K562 (cell line): ENCODE measurements at regions not wholly inside any gene's neighbourhood (a gene's known extent, or its start where the extent isn't known, plus 50 kb on each side); places are given as distances from the start of the nearest gene placed in this dataset.

ENCODE experiments used
- ATAC-seq: fragments of 200-7000 bp; cut with Tn5 transposase; 3 replicates; pipeline ENCODE4 v1.9.1; 2020; ENCODE audit warnings: moderate library complexity
- BruUV-seq: library from RNA; stranded (reverse); fragments of 400-500 nt; replicated peaks from 2 replicates; lab custom pipeline; 2021; lab: Mats Ljungman, UMichigan
- CTCF ChIA-PET: fragments of 300-600 bp; formaldehyde crosslinking; extraction: SDS; loops from one replicate; lab custom pipeline; 2021; ENCODE audit warnings: low intra/inter-chr PET ratio; lab: Yijun Ruan, JAX
- POLR2A ChIA-PET: fragments of 300-600, 350-650 bp; sonication (Branson Sonifier 250); formaldehyde crosslinking; extraction: SDS; loops from one replicate; lab custom pipeline; 2021; ENCODE audit warnings: antibody characterized with exemption, inconsistent platforms; lab: Yijun Ruan, JAX
- DNase-seq, 4 experiments: peaks; one replicate each; pipeline versions ENCODE4 v3.0.0 to v3.0.0-alpha.2; 2011 to 2018; ENCODE audit warnings: low spot score in 3 of 4, mixed read lengths in 3 of 4; ENCODE audit errors: extremely low read depth in 1 of 4
- FAIRE-seq: peaks from 2 replicates; lab custom pipeline; 2011; peaks lifted over from hg19 to GRCh38; lab: Jason Lieb, UNC
- H2AFZ ChIP-seq: 2 replicates; pipeline ENCODE4 v1.6.0; 2011; ENCODE audit warnings: low read depth, low read length, control low read depth, inconsistent platforms
- H3K27ac ChIP-seq: fragments of 200-600 bp; 3 replicates; pipeline ENCODE4 v1.8.0; 2011; ENCODE audit warnings: low read depth, mild to moderate bottlenecking, control low read depth, inconsistent platforms, low read length, moderate library complexity, mixed read lengths; ENCODE audit errors: extremely low read depth
- H3K27me3 ChIP-seq, 2 experiments: fragments of 300-600 bp in 1 of 2; 2 replicates in 1 of 2; 3 replicates in 1 of 2; pipeline versions ENCODE4 v1.6.0 to v1.8.0; 2011; ENCODE audit warnings: inconsistent platforms in 2 of 2, low read length in 2 of 2, mild to moderate bottlenecking in 1 of 2, mixed read lengths in 1 of 2, moderate library complexity in 1 of 2; ENCODE audit not compliant: control insufficient read depth in 2 of 2, insufficient read depth in 2 of 2
- H3K36me3 ChIP-seq: fragments of 300-600 bp; 3 replicates; pipeline ENCODE4 v1.8.0; 2011; ENCODE audit warnings: mild to moderate bottlenecking, low read length, inconsistent platforms; ENCODE audit not compliant: control insufficient read depth, insufficient read depth
- H3K4me1 ChIP-seq, 2 experiments: fragments of 200-600 bp in 1 of 2; replicated peaks in 1 of 2; 2 replicates in 1 of 2; 3 replicates in 1 of 2; pipeline versions ENCODE4 v1.5.1 to v1.8.0; 2011; ENCODE audit warnings: inconsistent platforms in 2 of 2, low read length in 2 of 2, mild to moderate bottlenecking in 1 of 2, mixed read lengths in 1 of 2, moderate library complexity in 1 of 2; ENCODE audit not compliant: control insufficient read depth in 2 of 2, insufficient read depth in 2 of 2
- H3K4me2 ChIP-seq: 2 replicates; pipeline ENCODE4 v1.6.1; 2011; ENCODE audit warnings: low read length, control low read depth, inconsistent platforms, mixed read lengths; ENCODE audit not compliant: insufficient read depth
- H3K4me3 ChIP-seq: fragments of 200-600 bp; sonication (generic), shearing (Covaris generic); 2 replicates; pipeline ENCODE4 v1.5.1; 2016; ENCODE audit warnings: control low read depth, inconsistent platforms
- H3K79me2 ChIP-seq: fragments of 200-600 bp; 3 replicates; pipeline ENCODE4 v1.8.0; 2011; ENCODE audit warnings: low read length, inconsistent platforms; ENCODE audit not compliant: control insufficient read depth, insufficient read depth
- H3K9ac ChIP-seq, 2 experiments: 2 replicates each; pipeline versions ENCODE4 v1.6.0 to v1.6.1; 2011; ENCODE audit warnings: low read depth in 2 of 2, low read length in 2 of 2, control low read depth in 1 of 2, inconsistent platforms in 1 of 2, mild to moderate bottlenecking in 1 of 2, mixed read lengths in 1 of 2; ENCODE audit not compliant: insufficient read depth in 1 of 2
- H3K9me1 ChIP-seq: one replicate; pipeline ENCODE4 v1.6.0; 2011; ENCODE audit warnings: inconsistent platforms, mild to moderate bottlenecking, low read length, moderate library complexity; ENCODE audit not compliant: control insufficient read depth, insufficient read depth
- H3K9me3 ChIP-seq: replicated peaks from 2 replicates; pipeline ENCODE4 v1.5.1; 2011; ENCODE audit warnings: low read depth, low read length, inconsistent platforms; ENCODE audit not compliant: control insufficient read depth, insufficient read depth
- H4K20me1 ChIP-seq: replicated peaks from 2 replicates; pipeline ENCODE4 v1.6.1; 2011; ENCODE audit warnings: low read length, inconsistent platforms, mixed read lengths; ENCODE audit not compliant: control insufficient read depth, insufficient read depth
- ARID1B ChIP-seq: fragments of 450-650 bp; IDR thresholded peaks from 2 replicates; pipeline ENCODE4 v1.6.1; 2016; ENCODE audit warnings: antibody characterized with exemption, mild to moderate bottlenecking, inconsistent platforms
- BRCA1 ChIP-seq, 2 experiments: fragments of 450-650 bp in 1 of 2; sonication (generic) in 1 of 2; formaldehyde crosslinking in 1 of 2; IDR thresholded peaks; 2 replicates each; pipeline versions ENCODE4 v1.5.0 to v1.6.1; 2017 to 2020; ENCODE audit warnings: mild to moderate bottlenecking in 1 of 2, missing genetic modification reagents in 1 of 2
- CTBP1 ChIP-seq: fragments of 450-650 bp; IDR thresholded peaks from 2 replicates; pipeline ENCODE4 v1.6.1; 2016; ENCODE audit warnings: borderline replicate concordance
- DNMT1 ChIP-seq: fragments of 450-650 bp; IDR thresholded peaks from 2 replicates; pipeline ENCODE4 v1.6.1; 2016; ENCODE audit warnings: antibody characterized with exemption, mild to moderate bottlenecking
- ETV5 ChIP-seq: sonication (generic); formaldehyde crosslinking; IDR thresholded peaks from 2 replicates; pipeline ENCODE4 v1.4.0; 2020; ENCODE audit warnings: low read depth, mild to moderate bottlenecking, missing genetic modification reagents
- SP2 ChIP-seq: IDR thresholded peaks from 2 replicates; pipeline ENCODE4 v1.6.1; 2011; ENCODE audit warnings: mild to moderate bottlenecking, low read depth, low read length, moderate library complexity; ENCODE audit not compliant: poor library complexity, severe bottlenecking; ENCODE audit errors: extremely low read depth
- ZNF263 ChIP-seq: sonication (generic); formaldehyde crosslinking; IDR thresholded peaks from 2 replicates; pipeline ENCODE4 v1.8.0; 2022; ENCODE audit warnings: mild to moderate bottlenecking, missing genetic modification reagents, borderline replicate concordance
- WGBS: fragments of 100-300 bp; shearing (Covaris generic); methylation state at CpG from one replicate; pipeline ENCODE4 v1.1.6; 2016; ENCODE audit warnings: low coverage, mixed read lengths; ENCODE audit not compliant: insufficient coverage; ENCODE audit errors: missing lambda C conversion rate; 5-methylcytosine and 5-hydroxymethylcytosine counted together
- in situ Hi-C: fragments of 300-500 bp; cut with MboI; formaldehyde crosslinking; loops from 4 replicates; pipeline ENCODE4 v1.15.0; 2018; ENCODE audit warnings: inconsistent platforms, mixed read lengths
- intact Hi-C: fragments of 100-400 bp; cut with micrococcal nuclease; formaldehyde crosslinking; loops from 2 replicates; pipeline ENCODE4 v1.14.2; 2022
- TF ChIP-seq, protein P1 (sequence below): fragments of 250-450 bp; sonication (Bioruptor Pico); IDR thresholded peaks from 2 replicates; pipeline ENCODE4 v1.4.0; 2020; ENCODE audit warnings: mild to moderate bottlenecking, moderate library complexity
- TF ChIP-seq, protein P2 (sequence below): fragments of 450-650 bp; IDR thresholded peaks from 2 replicates; pipeline ENCODE4 v1.6.1; 2014; ENCODE audit warnings: low read depth, mild to moderate bottlenecking, moderate library complexity, borderline replicate concordance
- TF ChIP-seq, protein P3 (sequence below): fragments of 200-800 bp; sonication (Bioruptor generic); IDR thresholded peaks from 2 replicates; pipeline ENCODE4 v1.6.1; 2016; ENCODE audit warnings: missing genetic modification characterization, missing compliant biosample characterization

DNA sequence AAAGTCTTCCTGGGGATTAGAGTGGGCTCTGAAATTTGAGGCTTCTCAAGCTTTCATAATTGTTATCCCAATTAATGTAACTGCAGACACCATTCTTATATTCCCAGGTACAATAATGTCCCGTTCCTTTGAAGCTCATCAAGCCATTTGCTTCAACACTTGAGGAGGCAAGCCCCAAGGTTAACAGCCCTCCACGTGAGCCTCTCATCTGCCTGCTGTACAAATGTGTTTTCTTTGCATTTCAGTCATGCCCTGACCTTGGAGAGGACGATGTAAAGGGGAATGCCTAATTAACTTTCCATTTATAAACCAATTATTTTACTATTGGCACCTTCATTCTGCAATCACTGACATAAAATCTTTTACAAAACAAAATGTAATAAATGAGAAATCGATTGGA, 106.3 kb downstream of the SETD4 start:
- intact Hi-C loops: no loop called here
- peaks cover 0 to 15% of the 10 kb centered on the region in 2 experiments; a peak in 2 of 5 replicates for H3K27me3 ChIP-seq
- no peak overlapping the region for H2AFZ ChIP-seq
- DNase-seq (no peak), FAIRE-seq (no peak), ATAC-seq (no peak)
- H3K4me2 ChIP-seq: no peak overlapping the region
- H3K27ac ChIP-seq: no peak overlapping the region
- H3K36me3 ChIP-seq: no peaks in the 10 kb centered on the region
- H3K9me3 ChIP-seq: no peaks in the 10 kb centered on the region
- TF ChIP-seq, protein P1, sequence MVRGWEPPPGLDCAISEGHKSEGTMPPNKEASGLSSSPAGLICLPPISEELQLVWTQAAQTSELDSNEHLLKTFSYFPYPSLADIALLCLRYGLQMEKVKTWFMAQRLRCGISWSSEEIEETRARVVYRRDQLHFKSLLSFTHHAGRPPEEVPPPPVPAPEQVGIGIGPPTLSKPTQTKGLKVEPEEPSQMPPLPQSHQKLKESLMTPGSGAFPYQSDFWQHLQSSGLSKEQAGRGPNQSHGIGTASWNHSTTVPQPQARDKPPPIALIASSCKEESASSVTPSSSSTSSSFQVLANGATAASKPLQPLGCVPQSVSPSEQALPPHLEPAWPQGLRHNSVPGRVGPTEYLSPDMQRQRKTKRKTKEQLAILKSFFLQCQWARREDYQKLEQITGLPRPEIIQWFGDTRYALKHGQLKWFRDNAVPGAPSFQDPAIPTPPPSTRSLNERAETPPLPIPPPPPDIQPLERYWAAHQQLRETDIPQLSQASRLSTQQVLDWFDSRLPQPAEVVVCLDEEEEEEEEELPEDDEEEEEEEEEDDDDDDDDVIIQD: no peak
- TF ChIP-seq SP2 (no peak), ETV5 (CRISPR knock-in tag) (no peak), BRCA1 (IDR thresholded peaks at IDR 0.05) (no peak), BRCA1 (CRISPR knock-in tag; IDR thresholded peaks at IDR 0.05) (no peak), ZNF263 (no peak), CTBP1 (no peak), DNMT1 (no peak), ARID1B (no peak)
- TF ChIP-seq, protein P2, sequence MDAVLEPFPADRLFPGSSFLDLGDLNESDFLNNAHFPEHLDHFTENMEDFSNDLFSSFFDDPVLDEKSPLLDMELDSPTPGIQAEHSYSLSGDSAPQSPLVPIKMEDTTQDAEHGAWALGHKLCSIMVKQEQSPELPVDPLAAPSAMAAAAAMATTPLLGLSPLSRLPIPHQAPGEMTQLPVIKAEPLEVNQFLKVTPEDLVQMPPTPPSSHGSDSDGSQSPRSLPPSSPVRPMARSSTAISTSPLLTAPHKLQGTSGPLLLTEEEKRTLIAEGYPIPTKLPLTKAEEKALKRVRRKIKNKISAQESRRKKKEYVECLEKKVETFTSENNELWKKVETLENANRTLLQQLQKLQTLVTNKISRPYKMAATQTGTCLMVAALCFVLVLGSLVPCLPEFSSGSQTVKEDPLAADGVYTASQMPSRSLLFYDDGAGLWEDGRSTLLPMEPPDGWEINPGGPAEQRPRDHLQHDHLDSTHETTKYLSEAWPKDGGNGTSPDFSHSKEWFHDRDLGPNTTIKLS: no peak
- TF ChIP-seq, protein P3, sequence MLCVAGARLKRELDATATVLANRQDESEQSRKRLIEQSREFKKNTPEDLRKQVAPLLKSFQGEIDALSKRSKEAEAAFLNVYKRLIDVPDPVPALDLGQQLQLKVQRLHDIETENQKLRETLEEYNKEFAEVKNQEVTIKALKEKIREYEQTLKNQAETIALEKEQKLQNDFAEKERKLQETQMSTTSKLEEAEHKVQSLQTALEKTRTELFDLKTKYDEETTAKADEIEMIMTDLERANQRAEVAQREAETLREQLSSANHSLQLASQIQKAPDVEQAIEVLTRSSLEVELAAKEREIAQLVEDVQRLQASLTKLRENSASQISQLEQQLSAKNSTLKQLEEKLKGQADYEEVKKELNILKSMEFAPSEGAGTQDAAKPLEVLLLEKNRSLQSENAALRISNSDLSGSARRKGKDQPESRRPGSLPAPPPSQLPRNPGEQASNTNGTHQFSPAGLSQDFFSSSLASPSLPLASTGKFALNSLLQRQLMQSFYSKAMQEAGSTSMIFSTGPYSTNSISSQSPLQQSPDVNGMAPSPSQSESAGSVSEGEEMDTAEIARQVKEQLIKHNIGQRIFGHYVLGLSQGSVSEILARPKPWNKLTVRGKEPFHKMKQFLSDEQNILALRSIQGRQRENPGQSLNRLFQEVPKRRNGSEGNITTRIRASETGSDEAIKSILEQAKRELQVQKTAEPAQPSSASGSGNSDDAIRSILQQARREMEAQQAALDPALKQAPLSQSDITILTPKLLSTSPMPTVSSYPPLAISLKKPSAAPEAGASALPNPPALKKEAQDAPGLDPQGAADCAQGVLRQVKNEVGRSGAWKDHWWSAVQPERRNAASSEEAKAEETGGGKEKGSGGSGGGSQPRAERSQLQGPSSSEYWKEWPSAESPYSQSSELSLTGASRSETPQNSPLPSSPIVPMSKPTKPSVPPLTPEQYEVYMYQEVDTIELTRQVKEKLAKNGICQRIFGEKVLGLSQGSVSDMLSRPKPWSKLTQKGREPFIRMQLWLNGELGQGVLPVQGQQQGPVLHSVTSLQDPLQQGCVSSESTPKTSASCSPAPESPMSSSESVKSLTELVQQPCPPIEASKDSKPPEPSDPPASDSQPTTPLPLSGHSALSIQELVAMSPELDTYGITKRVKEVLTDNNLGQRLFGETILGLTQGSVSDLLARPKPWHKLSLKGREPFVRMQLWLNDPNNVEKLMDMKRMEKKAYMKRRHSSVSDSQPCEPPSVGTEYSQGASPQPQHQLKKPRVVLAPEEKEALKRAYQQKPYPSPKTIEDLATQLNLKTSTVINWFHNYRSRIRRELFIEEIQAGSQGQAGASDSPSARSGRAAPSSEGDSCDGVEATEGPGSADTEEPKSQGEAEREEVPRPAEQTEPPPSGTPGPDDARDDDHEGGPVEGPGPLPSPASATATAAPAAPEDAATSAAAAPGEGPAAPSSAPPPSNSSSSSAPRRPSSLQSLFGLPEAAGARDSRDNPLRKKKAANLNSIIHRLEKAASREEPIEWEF (CRISPR knock-in tag): no peak
- in situ Hi-C loops: no loop called here
- WGBS: 2% methylated on average over 4 of the region's 4 CpGs
- BruUV-seq: no TSS peak
- no peaks in the 10 kb centered on the region for H4K20me1 ChIP-seq
- no peaks in the 10 kb centered on the region for H3K9me1 ChIP-seq
- no peak overlapping the region for H3K9ac ChIP-seq
- no peaks in the 10 kb centered on the region for H3K4me1 ChIP-seq
- H3K4me3 ChIP-seq: no peak overlapping the region
- POLR2A ChIA-PET: interaction anchor here (1.0 to 1.6 kb wide), 2 partner anchors 9 to 11 kb away, joined by 3 read pairs; no protein-coding TSS in a partner anchor
- CTCF ChIA-PET: no interaction called here
- no peaks in the 10 kb centered on the region for H3K79me2 ChIP-seq
